ENCODE measurements at regions not wholly inside any gene's neighbourhood (a gene's known extent, or its start where the extent isn't known, plus 50 kb on each side); places are given as distances from the start of the nearest gene placed in this dataset.

DNA sequence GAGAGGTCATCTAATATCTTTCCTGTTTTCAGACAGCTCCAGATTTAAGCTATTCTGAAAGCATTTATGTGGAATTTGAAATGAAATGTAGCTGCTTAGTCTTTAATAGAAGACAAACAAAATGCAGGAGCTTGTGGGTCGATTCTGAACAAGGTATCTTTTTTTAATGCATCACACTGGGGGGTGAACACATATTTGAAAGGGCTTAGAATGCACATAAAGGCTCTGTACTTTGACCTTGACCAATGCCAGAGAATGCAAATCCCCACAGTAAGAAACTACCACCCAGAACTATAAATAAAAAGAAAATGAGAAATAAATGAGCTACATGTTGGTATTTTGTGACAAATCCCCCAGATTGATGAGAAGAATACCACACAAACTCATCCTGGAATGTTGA lies 489.3 kb downstream of the PIK3C3 start:
- H3K4me1 ChIP-seq (ENCODE audit: control insufficient read depth, extremely low read depth, insufficient read depth, low read length) = no peaks in the 10 kb centered on the region
- FAIRE-seq (no peak), DNase-seq (ENCODE audit: low read depth, low spot score) (no peak)
- no peak overlapping the region for H3K4me3 ChIP-seq (ENCODE audit: control insufficient read depth in 2 of 3, extremely low read depth in 1 of 3, insufficient read depth in 2 of 3, low read depth in 1 of 3, low read length in 3 of 3)
- H3K79me2 ChIP-seq (ENCODE audit: control insufficient read depth, insufficient read depth, low read length) = no peaks in the 10 kb centered on the region
- H4K20me1 ChIP-seq (ENCODE audit: control insufficient read depth, extremely low read depth, insufficient read depth, low read length) = no peaks in the 10 kb centered on the region
- no peak overlapping the region for H3K4me2 ChIP-seq (ENCODE audit: control insufficient read depth, extremely low read depth, insufficient read depth, low read depth, low read length)
- H3K9me1 ChIP-seq (ENCODE audit: control insufficient read depth, extremely low read depth, insufficient read depth, low read length) = no peaks in the 10 kb centered on the region
- TF ChIP-seq, protein P1, sequence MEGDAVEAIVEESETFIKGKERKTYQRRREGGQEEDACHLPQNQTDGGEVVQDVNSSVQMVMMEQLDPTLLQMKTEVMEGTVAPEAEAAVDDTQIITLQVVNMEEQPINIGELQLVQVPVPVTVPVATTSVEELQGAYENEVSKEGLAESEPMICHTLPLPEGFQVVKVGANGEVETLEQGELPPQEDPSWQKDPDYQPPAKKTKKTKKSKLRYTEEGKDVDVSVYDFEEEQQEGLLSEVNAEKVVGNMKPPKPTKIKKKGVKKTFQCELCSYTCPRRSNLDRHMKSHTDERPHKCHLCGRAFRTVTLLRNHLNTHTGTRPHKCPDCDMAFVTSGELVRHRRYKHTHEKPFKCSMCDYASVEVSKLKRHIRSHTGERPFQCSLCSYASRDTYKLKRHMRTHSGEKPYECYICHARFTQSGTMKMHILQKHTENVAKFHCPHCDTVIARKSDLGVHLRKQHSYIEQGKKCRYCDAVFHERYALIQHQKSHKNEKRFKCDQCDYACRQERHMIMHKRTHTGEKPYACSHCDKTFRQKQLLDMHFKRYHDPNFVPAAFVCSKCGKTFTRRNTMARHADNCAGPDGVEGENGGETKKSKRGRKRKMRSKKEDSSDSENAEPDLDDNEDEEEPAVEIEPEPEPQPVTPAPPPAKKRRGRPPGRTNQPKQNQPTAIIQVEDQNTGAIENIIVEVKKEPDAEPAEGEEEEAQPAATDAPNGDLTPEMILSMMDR (optimal IDR thresholded peaks at IDR 0.05 in 1 of 3, IDR thresholded peaks at IDR 0.05 in 1 of 3, conservative IDR thresholded peaks at IDR 0.05 in 1 of 3; ENCODE audit: extremely low read depth in 1 of 3, insufficient read depth in 2 of 3, low read length in 3 of 3) = no peak
- TF ChIP-seq EZH2 (IDR thresholded peaks at IDR 0.05; ENCODE audit: low read length) = no peak
- H2AFZ ChIP-seq (ENCODE audit: control insufficient read depth, low read length) = no peak overlapping the region
- H3K27ac ChIP-seq (ENCODE audit: control insufficient read depth, insufficient read depth, low read length) = no peak overlapping the region
- H3K9ac ChIP-seq (ENCODE audit: control insufficient read depth, extremely low read depth, insufficient read depth, low read length) = no peak overlapping the region
- H3K9me3 ChIP-seq (ENCODE audit: control insufficient read depth, low read depth, low read length) = no peaks in the 10 kb centered on the region
- H3K36me3 ChIP-seq (ENCODE audit: control insufficient read depth in 2 of 2, extremely low read depth in 1 of 2, insufficient read depth in 2 of 2, low read length in 2 of 2) = no peaks in the 10 kb centered on the region
- H3K27me3 ChIP-seq (ENCODE audit: control insufficient read depth, extremely low read depth, insufficient read depth, low read length) = no peaks in the 10 kb centered on the region
- dilution Hi-C loops (cut with MboI; ENCODE audit: extremely low pct_ligation_motif_present, low sequenced_read_pairs) = no loop called here

DNA sequence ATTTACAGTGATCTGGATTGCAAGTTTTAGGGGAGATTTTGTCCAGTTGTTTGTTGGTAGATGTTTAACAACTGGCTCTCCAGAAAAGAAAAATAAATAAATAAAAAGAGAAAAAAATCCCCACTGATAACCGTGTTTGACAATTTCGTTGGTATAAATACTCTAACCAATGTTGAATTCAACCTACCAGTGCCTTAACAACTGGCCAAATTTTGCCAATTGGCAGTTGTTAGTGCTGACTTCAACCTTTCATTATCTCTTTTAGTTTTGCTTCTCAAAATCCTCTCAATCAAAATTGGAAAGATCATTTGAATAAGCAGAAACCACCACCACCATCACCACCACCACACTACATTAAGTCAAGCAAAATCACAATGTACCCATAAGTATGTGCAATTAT lies 490.3 kb downstream of the PIK3C3 start:
- H4K20me1 ChIP-seq (ENCODE audit: control insufficient read depth, extremely low read depth, insufficient read depth, low read length) = no peaks in the 10 kb centered on the region
- H3K4me2 ChIP-seq (ENCODE audit: control insufficient read depth, extremely low read depth, insufficient read depth, low read depth, low read length) = no peak overlapping the region
- TF ChIP-seq EZH2 (IDR thresholded peaks at IDR 0.05; ENCODE audit: low read length) = no peak
- TF ChIP-seq, protein P1 (optimal IDR thresholded peaks at IDR 0.05 in 1 of 3, IDR thresholded peaks at IDR 0.05 in 1 of 3, conservative IDR thresholded peaks at IDR 0.05 in 1 of 3; ENCODE audit: extremely low read depth in 1 of 3, insufficient read depth in 2 of 3, low read length in 3 of 3) = no peak
- dilution Hi-C loops (cut with MboI; ENCODE audit: extremely low pct_ligation_motif_present, low sequenced_read_pairs) = no loop called here
- no peaks in the 10 kb centered on the region for H3K4me1 ChIP-seq (ENCODE audit: control insufficient read depth, extremely low read depth, insufficient read depth, low read length)
- H2AFZ ChIP-seq (ENCODE audit: control insufficient read depth, low read length) = no peak overlapping the region
- H3K27me3 ChIP-seq (ENCODE audit: control insufficient read depth, extremely low read depth, insufficient read depth, low read length) = no peaks in the 10 kb centered on the region
- no peak overlapping the region for H3K9ac ChIP-seq (ENCODE audit: control insufficient read depth, extremely low read depth, insufficient read depth, low read length)
- H3K36me3 ChIP-seq (ENCODE audit: control insufficient read depth in 2 of 2, extremely low read depth in 1 of 2, insufficient read depth in 2 of 2, low read length in 2 of 2) = no peaks in the 10 kb centered on the region
- no peak for FAIRE-seq
- H3K4me3 ChIP-seq (ENCODE audit: control insufficient read depth in 2 of 3, extremely low read depth in 1 of 3, insufficient read depth in 2 of 3, low read depth in 1 of 3, low read length in 3 of 3) = no peak overlapping the region
- H3K9me1 ChIP-seq (ENCODE audit: control insufficient read depth, extremely low read depth, insufficient read depth, low read length) = no peaks in the 10 kb centered on the region
- H3K79me2 ChIP-seq (ENCODE audit: control insufficient read depth, insufficient read depth, low read length) = no peaks in the 10 kb centered on the region
- no peak overlapping the region for H3K27ac ChIP-seq (ENCODE audit: control insufficient read depth, insufficient read depth, low read length)
- no peaks in the 10 kb centered on the region for H3K9me3 ChIP-seq (ENCODE audit: control insufficient read depth, low read depth, low read length)
- DNase-seq (ENCODE audit: low read depth, low spot score) = no peak
